HG02610 (cell line): ENCODE measurements at regions not wholly inside any gene's neighbourhood (a gene's known extent, or its start where the extent isn't known, plus 50 kb on each side); places are given as distances from the start of the nearest gene placed in this dataset.

Experiments used
- ATAC-seq: cut with Tn5 transposase; IDR thresholded peaks from one replicate; pipeline ENCODE4 v1.9.1; 2021; ENCODE audit warnings: mild to moderate bottlenecking, moderate library complexity; ENCODE audit not compliant: unreplicated experiment

DNA sequence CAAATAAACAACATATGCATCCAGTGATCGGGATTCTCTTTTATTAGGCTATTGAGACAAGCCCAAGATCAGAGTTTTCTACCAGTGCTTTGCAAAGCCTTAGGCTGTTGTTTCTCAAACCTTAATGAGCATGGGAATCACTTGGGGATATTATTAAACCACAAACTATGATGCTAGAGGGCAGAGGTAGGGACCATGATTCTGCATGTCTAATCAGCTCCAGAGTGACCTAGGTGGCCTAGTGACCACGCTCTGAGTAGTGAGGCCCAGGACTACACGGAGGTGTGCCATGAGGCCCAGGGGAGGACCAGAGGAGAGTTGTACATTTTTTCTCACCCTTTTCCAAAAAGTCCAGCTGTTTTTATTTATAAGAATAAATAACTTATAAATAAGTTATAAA is 298.5 kb upstream of the TLE4 start:
- no peak for ATAC-seq

GRCh38 chr9:79279356-79279755 is 292.4 kb upstream of the TLE4 start:
- no peak for ATAC-seq

DNA sequence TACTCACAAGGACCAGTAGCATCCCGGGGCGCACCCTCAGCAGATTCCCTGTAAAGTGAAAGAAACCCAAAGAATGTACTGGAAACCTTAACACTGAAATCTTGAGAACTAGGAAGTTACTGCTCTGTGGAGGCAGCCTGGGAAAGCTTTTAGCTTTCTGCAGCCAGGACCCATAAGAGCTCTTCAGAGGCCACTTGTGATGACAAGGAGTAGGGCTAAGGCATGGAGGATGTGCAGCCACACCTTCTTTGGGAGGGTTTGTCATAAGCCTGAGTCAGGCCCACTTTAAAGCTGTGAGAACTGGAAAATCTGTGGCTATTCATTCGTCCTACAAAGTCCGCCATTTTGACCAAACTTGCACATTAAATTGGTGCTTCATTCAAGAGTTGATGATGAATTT is 291.1 kb upstream of the TLE4 start:
- no peak for ATAC-seq

- ATAC-seq = no peak
Measured at GRCh38 chr9:79284081-79284480, 287.7 kb upstream of the TLE4 start.

GRCh38 chr9:79286992-79287707 is 284.6 kb upstream of the TLE4 start:
- ATAC-seq = no peak

DNA sequence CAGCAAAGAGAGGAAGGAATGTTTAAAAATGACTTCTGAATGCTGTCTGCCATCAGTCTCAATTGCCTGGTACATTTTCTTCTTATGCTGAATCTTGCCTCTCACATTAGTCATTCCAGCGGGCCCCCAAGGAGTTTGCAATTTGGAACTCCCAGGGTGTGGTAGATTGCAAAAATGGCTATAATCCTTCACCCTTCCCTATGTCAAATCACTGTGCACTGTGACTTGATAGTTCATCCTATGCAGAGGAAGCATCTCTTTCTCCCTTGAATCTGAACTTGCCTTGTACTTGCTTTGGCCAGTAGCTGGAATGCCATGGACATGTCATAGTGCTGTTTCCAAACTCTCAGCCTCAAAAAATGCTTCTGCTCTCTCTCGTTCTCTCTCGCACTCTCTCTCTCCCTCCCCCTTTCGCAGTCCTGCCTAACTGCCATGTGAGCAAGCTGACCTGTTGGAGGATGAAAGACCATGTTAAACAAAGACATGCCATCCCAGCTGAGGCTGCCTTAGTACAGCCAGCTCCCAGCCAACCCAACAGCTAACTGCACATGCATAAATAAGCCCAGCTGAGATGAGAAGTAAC is 284.0 kb upstream of the TLE4 start:
- ATAC-seq = no peak

DNA sequence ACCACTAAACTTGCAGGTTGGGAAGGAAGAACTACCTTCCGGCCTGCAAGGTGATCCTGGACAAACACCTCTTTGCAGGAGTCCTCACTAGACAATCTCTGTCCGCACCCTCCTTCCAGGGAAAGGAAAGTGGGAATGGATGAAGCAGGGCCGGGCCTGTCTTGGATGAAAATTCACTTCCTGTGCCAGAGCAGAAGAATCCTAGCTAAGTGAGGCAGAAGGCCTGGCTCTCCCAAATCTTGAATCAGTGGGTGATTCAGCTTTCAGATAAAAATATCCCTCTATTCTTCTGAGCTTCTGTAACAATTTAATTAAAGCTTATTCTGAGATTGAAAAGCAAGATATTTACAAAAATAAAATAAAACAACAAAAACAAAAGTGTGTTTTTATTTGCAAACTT is 281.9 kb upstream of the TLE4 start:
- ATAC-seq = no peak

DNA sequence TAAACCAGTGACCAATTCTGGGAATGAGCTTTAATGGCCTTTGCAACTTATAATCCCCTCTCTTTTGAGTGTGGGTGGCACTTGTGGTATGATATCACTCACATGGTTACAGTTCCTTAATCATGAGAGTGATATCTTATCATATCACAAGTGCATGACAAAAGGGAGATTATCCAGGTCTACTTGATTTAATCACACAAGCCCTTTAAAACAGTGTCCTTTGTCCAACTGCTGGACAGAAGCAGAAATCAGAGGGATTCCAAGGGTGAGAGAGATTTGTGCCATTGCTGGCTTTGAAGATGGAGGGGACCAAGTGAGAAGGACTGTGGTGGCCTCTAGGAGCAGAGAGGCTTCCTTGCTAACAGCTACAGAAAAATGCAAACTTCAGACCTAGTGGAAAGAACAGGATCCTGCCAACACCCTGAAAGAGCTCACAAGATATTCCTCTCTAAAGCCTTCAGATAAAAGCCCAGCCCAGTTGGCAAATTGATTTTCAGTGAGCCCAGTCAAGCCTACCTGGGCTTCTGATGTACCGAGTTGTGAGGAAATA is 279.0 kb upstream of the TLE4 start:
- no peak for ATAC-seq

GRCh38 chr9:79300068-79300467 is 271.7 kb upstream of the TLE4 start:
- no peak for ATAC-seq

DNA sequence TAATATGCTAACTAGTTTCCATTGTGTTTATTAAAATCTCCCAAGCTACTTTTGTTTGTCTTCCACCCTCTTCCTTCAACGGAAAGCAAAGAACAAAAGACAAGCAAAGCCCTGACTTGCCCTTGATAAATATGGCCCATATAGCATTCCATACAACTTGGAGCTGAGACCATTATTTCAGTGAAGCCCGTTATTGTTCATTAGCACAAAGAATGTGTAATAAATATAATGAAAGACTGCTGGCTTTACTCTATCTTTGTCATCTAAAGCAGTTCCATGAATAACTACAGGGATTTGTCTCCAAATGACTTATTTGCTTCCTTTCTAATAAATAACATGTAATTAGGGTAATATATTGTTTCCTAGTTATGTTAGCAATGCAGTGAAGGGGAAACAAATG is 270.7 kb upstream of the TLE4 start:
- no peak for ATAC-seq

GRCh38 chr9:79301551-79302391 is 270.0 kb upstream of the TLE4 start:
- no peak for ATAC-seq

DNA sequence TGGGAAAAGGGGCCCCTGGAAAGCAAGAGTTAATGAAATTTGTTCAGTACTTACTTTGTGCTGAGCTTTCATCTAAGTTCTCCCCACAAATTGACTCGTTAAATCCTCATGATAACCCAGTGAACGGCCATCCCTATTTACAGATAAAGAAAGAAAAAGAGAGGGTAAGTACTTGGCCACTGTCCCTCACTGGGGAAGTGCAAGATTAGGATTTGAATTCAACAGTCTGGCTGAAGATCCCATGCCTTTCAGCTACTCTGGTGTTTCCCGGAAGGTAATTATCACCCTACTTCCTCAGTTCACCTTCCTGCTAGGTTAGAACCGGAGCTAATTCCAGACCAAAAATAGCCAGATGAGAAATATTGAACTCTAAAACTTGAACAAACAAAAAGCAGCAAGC is 269.2 kb upstream of the TLE4 start:
- no peak for ATAC-seq

- no peak for ATAC-seq
Measured at GRCh38 chr9:79308012-79308411, 263.8 kb upstream of the TLE4 start.

- ATAC-seq = no peak
Measured at GRCh38 chr9:79312686-79313421, 258.9 kb upstream of the TLE4 start.

GRCh38 chr9:79325501-79325900 is 246.3 kb upstream of the TLE4 start:
- no peak for ATAC-seq

DNA sequence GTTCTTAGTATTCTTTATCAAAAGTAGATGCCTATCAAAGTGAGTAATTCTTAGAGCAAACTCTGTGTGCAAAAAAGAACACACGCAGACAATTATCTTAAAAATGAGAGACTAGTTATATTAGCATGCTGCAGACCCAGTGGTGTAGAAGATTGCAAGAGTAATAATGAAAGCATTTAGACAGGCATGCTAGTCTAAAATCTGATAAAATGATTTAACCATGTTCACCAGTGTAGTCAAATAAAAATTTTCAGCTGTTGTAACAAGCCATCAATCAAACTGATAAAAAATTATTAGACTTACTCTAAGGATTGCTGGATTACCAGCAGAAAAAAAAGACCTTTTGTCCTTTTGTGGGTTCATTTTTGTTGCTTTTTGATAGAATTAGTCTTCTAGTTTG is 241.9 kb upstream of the TLE4 start:
- no peak for ATAC-seq

- ATAC-seq = no peak
Measured at GRCh38 chr9:79334001-79334400, 237.8 kb upstream of the TLE4 start.

DNA sequence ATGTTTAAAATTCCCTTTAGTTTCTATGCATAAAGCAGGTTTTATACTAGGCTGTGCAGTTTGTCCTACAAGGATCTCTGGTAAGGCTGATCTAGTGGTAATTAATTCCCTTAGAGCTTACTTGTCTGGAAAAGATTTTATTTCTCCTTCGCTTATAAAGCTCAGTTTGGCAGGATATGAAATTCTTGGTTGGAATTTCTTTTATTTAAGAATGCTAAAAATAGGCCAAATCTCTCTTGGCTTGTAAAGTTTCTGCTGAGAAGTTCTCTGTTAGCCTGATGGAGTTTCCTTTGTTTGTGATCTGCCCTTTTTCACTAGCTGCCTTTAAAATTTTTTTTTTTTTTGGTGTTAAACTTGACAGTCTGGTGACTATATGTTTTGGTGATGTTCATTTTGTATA is 237.1 kb upstream of the TLE4 start:
- no peak for ATAC-seq

GRCh38 chr9:79335987-79336386 is 235.8 kb upstream of the TLE4 start:
- ATAC-seq = no peak

GRCh38 chr9:79341561-79341960 is 230.2 kb upstream of the TLE4 start:
- ATAC-seq = no peak

- no peak for ATAC-seq
Measured at GRCh38 chr9:79346350-79347020, 225.3 kb upstream of the TLE4 start.
